HG03039 (cell line): ENCODE measurements at regions not wholly inside any gene's neighbourhood (a gene's known extent, or its start where the extent isn't known, plus 50 kb on each side); places are given as distances from the start of the nearest gene placed in this dataset.

Experiments
- ATAC-seq: cut with Tn5 transposase; IDR thresholded peaks from one replicate; pipeline ENCODE4 v1.9.1; 2021; ENCODE audit warnings: mild to moderate bottlenecking, moderate library complexity; ENCODE audit not compliant: unreplicated experiment

DNA sequence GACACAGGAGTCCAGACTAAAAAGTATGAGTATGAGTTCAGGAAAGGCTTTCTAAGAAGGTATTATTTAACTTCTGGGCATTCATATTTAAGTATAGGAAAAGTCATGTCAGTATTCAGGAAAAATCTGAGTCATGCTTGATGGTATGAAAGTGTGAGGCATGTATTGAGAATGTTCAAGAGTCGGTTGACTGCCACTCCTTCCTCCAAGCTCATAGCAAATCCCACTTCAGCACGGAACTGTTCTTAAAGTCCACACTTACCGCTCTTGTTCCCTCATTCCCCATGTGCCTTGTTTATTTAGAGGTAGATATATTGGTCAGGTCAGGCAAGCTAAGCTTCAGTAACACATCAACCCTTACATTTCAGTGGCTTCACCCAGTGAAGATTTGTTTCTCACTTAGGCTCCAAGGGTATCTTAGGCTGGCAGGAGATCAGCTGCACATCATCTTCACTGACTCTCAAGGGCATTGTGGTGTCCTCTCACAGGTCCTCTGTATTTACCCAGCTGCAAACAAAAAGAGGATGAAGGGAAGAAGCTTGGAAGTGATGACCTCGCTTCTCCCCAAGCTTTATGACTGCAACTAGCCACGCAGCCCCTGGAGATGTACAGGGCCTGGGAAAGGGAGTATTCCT, 1189.2 kb downstream of the EFNB2 start:
- ATAC-seq, result no peak

DNA sequence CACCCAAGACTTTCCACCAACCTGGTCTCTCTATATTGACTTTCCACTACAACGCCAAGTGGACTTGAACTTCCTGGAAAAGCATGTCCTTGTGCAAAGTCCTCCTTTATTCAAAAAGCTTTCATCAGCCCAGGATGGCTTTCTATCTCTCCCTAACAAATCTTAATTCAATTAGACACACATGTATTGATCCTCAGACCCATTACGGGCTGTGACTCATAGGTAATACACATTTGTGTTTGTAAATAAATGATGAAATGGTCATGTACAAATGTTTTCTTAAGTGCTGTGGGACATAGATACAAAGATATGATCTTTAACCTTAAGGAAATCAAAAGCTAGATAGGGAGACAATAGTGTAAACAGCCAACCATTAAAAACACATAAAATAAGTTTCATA, 1189.7 kb downstream of the EFNB2 start:
- no peak for ATAC-seq

DNA sequence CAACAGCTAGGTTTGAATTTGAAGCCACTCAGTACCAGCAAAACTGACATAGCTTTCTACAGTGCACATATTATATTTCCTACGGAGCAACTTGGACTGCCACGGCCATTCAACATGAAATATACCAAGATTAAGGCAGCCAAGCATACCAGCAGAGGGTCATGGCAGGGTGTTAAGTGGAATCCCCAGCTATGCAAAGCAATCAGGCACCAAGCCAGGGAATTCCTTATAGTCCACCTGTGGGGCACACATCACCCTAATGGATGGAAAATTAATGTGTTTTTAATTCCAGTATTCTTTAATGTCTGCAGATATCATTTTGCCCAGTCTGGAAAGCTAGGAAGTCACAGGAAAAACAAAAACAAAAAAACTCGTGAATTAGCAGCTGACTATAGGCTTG, 1190.3 kb downstream of the EFNB2 start:
- ATAC-seq, result no peak

DNA sequence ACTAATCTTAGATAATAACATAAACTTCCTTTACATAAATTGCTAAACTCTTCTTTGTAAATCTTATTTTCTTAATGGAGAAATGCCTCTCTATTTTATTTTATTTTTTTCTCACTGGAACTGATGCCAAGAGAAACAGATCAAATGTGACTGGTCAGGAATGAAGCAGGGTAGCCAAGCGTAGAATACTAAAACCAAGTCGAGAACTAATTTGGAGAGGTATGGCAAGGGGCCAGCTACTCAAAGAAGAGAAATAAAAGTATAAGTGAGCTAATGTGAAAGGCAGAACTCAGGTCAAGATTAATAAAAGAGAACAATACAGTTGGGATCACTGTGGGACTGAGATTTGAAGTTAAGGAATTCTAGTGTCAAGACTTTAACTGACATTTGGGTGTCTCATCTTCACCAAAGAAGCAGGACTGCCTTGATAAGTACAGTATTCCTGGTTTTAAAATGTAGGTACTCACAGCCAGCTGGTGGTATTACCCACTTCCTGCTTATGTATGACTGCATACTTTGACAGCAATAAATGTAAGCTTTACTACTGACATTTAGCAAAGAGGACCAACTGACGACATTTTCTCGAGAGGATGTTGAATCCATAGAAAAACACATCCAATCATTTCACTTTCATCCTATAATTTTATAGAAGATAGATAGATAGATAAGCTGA, 1192.2 kb downstream of the EFNB2 start:
- no peak for ATAC-seq

DNA sequence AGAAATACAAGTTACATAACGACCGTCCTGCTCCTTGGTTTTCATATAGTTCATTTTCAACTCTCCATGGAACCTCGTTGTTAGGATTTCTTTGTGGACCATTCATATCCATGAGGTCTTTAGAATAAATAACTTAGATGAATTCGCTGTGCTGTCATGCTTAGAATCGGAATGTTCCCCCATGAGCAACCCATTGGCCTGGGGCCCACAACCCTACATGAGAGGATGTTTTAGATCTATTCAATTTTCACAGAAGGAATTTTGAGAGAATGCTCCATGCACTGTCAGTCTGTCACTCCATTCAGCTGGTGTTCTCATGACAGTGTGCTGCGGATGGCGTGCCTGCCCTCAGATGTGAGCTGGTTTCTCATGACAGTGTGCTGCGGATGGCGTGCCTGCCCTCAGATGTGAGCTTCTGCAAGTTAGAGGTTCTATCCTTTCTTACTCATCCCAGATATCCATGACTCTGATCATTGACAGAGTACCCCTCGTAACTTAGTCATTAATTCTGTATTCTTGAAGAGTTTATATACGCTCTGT, 1193.1 kb downstream of the EFNB2 start:
- no peak for ATAC-seq

DNA sequence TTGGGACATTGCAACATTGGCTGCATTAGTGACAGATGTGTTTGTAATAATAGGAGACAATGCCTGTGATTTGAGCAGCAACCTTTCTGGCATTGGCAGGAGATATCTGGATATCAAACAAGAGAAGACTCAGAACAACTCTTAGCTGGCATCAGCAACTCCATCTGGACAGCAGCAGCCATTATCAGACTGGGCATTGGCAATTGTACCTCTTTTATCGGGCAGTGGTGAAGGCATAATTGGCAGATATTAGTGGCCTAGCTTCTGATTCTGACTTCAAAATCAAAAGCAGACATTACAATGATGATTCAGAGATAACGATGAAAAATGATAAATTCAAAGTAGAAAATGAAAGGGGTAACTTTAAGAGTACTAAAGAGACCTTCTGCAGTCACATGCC, 1193.7 kb downstream of the EFNB2 start:
- ATAC-seq, result no peak

DNA sequence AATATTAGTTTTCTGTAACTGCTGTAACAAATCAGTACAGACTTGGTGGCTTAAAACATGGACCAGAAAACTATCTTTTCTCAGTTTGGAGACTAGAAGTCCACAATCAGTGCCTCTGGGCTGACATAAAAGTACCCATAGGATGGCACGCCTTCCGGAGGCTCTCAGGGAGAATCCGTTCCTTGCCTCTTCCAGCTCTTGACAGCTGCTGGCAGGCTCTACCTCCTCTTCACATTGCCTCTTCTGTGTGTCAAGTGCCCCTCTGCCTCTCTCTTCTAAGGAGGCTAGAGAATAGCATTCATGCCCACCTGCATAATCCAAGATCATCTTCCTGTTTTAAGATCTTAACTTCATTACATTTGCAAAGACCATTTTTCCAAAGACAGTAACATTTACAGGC, 1194.2 kb downstream of the EFNB2 start:
- no peak for ATAC-seq

DNA sequence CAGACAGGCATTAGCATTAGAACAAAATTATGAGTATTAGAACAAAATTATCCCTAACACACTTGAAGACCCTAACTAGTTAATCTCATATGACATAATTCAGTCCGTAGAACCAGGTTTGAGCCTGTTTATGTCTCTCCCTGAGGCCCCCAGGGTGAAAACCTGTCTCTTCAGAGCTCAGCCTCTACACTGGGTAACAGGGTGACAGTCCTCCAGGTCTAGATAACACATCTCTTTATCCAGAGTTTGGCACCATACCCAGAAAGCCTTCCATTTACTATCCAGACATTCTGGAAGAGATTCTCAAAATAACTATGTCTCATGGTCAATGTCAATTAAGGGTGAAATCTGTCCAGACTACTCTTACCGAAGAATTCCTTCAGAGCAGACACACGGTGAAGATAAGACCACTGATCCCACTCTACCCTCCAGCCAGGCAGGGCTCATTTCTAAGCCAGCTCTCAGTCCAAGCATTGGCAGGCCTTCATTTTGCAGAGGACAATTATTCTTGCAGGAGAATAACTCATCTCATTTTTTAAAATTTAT, 1195.3 kb downstream of the EFNB2 start:
- ATAC-seq, result no peak

DNA sequence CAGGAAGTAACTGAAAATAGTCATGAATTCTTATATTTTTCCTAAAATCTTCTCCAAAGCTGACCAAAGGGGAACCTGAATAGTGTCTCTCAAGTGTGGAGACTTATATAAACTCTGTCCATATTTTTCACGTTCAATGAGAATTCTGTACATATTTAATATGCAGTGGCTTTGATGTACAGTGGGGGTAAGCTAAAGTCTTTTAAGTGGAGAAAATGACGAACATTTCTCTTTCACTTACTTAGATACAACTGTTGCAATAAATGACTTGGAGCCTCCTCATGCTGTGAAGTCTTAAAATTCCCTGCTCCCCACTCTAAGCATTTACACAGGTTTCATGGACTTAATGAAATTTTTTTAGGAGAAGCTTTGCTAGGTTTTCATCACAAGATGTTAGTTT, 1196.7 kb downstream of the EFNB2 start:
- no peak for ATAC-seq

DNA sequence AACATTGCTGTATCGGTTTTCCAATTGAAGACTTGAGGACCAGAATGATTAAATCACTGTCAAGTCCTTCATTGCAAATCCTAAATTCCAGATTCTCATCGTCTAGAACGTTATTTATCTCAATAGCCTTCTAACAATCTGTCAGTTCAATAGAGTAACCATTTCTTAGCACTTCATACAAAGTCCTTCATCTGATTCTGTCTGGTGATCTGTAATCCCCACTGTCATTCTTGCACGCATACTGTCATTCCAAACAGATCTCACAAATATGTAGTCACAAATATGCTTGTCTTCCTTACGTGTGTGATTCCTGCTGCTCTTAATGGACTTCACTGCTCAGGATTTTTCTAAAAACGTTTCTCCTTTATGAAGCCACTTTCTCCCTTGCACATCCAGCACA, 1197.5 kb downstream of the EFNB2 start:
- no peak for ATAC-seq

DNA sequence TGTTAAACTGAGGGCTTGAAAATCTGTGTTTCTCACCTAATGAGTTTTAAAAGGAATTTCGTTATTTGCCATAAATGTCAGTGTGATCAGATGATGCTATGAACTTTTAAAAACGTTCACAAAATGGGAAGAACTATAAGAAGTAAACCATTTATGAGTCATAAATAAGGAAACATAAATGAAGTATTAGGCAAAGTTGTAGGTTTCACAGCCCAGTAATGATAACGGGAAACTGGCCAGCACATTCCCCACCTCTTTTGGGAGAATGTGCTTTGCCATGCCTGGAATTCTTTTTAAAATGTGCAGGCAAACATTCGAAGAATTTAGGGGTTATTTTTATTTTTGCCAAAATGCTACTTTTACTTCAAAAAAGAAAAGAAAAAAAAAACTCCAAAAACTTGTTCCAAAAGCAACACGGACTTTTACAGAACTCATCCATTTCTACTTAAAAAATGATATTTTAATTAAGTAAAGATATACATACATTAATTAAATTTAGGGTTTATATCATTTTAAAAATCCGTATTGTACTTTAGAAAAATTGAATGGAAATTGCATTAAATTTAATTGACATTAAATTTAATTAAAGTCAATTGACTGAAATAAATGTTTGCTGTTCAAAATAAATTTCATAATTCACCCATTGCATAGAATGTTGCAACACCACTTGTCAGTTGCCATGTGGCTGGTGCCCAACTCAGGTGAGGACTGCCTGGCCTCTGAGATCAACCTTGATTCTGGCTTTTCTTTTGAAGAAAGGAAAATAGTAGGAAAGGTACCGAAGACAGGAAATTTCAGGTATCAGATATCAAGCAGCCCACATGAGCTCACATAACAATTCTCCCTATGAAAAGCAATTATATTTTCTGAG, 1198.5 kb downstream of the EFNB2 start:
- ATAC-seq, result no peak

DNA sequence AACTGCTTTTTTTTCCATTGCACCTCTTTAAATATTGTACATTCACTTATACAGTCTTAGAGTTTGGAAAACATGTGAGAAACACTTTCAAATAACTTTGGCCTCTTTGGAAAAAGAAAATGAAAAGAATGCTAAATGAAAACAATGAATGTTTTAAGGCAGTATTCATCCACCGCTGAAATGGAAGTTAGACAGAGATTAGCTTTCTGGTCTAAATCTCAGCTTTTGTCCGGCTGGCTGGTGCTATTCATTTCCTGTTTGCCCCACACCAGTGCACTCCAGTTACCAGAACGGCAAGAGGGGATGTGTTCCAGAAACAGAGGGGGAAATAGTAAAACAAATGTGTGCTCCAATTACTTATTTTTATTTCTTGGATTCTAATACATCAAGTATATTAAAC, 1201.3 kb downstream of the EFNB2 start:
- no peak for ATAC-seq

DNA sequence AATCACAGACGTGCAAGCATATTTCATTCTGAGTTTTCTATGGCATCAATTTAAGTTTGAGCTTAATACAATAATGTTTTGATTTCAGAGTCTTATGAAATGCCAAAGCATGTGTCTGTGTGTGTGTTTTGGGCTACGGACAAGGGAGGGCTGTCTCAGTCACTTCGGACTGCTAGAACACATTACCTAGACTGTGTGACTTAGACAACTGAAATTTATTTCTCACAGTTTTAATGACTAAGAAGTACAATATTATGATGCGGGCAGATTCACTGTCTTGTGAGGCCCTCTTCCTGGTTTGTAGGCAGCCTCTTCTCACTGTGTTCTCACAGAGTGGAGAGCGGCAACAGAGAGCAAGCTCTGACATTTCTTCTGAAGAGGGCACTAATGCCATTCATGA, 1202.0 kb downstream of the EFNB2 start:
- no peak for ATAC-seq

DNA sequence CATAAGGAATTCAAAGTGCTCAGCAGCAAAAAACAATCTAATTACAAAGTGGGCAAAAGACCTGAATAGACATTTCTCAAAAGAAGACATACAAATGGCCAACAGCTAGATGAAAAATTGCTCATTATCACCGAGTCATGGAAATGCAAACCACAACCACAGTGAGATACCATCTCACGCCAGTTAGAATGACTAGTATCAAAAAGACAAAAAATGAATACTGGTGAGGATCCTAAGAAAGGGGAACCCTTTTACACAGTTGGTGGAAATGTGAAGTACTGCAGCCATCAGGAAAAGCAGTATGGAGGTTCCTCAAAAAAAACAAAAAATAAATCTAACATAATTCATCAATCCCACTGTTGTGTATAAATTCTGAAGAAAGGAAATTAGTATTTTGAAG, 1206.1 kb downstream of the EFNB2 start:
- no peak for ATAC-seq

DNA sequence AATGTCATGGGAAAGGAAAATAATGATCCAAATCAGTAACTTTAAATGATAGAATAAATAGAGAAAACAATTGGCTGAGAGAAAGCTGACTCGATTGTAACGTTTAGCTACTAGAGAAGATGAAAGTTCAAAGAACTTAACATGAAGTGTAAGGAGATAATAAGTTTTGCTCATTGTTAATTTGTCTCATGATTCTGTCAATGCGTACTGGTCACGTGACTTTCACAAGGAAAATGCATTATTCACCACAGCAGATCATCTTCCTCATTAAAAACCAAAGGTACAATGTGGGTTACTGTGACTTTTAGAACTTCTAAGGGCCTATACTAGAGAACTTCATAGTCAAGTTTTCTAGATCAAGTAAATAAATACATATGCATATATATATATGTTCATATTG, 1207.2 kb downstream of the EFNB2 start:
- ATAC-seq, result no peak

DNA sequence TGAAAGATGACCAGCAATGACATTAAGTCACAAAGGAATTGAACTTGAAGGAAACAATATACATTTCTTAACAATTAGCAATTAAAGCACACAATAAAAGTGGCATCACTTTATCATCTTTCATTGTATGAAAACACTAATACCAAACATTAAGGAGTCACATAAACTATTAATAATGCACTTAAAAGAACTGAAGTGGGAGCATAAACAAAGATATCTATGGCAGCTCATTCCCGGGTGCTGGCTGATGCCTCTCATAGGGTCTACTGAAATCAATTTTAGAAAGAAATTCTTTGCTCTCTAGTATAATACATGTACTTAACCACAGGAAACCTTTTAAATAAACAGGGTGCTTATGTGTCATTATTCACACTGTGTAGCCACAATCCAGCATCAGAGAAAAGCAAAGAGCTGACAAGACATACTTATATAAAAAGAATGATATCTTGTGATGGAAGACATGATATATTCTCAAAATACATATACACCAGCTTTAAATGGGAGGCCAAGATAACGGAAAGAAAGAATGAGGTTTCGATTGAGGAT, 1207.8 kb downstream of the EFNB2 start:
- no peak for ATAC-seq

DNA sequence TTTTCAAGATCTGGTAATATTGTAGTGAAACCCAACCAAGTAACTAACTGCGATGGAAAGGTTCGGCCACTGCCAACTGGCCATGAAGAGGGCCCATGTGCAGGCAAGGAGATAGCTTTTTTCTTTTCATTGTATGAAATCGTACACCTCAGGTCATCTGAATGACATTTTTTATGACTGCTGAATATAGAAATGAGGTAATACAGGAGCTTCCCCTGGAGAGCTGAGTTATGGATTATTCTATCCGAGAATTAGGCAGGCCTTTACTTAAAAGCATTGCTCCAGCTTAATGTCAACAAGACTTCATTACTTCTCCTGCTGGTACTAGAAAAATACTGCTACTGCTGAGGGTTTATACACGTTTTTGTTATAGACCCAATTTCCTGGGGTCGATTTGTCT, 1215.6 kb downstream of the EFNB2 start:
- ATAC-seq, result no peak

DNA sequence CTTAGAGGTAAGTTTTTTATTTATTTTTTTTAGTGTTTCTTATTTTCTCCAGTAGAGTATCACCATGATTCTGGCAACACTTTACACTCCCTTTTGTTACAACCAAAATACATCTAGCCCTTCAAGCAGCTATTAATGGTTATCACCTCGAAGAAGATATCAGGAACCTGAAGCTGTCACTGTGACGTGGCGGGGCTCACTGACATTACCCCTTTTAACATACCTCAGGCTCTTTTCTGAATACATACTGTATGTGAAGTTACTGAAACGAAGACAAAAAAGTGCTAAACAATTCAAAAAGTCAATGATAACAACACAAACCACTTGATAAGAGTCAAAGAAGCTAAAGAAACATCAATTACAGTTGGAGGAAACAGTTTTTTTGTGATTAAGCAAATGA, 1218.7 kb downstream of the EFNB2 start:
- ATAC-seq, result no peak

DNA sequence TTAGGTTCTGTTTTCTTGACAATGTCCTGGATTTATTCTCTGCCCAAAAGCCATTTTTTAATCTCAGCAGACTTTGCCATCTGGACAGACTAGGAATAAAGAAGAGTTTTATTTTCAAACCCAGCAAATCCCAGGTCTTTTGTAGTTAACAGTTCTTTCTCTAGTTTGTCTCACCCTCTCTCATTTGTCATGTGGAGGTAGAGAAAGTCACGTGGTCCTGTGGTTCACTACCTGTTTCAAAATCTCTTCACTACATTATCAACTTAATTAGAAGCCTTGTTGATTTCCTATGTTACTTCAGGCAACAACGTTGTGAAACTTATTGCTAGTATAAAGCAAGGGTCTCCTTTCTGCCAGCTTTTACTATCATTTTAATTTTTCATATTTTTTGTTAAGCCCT, 1222.6 kb downstream of the EFNB2 start:
- no peak for ATAC-seq

DNA sequence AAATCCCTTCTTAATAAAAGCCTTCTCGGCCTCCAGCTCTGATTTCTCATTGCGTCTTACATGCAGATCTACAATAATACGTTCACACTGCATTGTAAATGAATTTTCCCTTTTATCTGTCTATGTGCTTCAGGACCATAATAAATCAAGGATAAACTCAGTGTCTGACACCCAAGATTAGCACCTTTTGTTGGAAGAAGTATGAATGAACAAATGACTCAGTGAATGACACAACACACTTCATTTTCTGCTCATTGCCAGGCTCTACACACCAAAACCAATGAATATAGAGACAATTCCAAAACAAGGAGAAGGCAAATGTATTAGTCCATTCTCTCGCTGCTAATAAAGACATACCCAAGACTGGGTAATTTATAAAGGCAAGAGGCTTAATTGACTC, 1224.4 kb downstream of the EFNB2 start:
- no peak for ATAC-seq

DNA sequence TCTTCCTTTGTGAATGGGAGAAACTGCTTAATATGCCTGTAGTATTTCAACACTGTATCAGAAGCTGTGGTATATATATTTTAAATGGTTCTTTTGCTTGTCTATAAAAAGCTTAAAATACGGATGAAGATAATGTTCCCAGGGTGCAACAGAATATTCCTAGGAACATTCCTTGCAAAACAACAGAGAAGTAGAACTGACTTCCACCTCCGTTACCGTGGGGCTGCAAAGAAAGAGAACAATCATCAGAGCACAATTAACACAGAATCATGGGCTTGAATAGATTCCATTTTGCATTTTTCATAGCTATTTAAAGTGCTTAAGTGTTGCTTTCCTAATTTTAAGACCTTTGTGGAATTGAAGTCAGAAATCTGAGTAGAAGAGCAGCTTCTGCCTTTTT, 1227.7 kb downstream of the EFNB2 start:
- ATAC-seq, result no peak
